ENCODE measurements at regions not wholly inside any gene's neighbourhood (a gene's known extent, or its start where the extent isn't known, plus 50 kb on each side); places are given as distances from the start of the nearest gene placed in this dataset.

DNA sequence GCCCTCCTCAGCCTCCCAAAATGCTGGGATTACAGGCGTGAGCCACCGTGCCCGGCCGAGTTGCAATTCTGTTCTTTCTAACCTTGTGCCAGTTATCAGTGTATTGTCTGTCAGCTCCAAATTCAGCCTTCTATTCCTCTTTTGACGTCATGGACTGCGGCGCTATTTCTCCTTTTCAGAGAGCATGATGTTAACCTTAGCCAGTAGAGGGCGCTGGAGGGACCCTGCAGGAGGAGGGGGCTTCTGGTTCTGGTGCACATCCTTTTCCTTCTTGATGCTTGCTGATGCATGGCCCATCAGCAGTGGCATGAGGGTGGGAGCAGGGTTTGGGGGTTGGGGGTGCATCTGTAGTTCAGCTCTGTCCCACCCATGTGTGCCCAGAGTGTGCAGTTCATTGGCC lies 179.3 kb upstream of the RMST start:
- WGBS, 2 donors: 85 to 90% methylated on average over 8 of the region's 8 CpGs
- DNase-seq (no peak), ATAC-seq (ENCODE audit: insufficient read depth, low FRiP score) (no peak)
- Histone ChIP-seq H3K27me3 (ENCODE audit: control insufficient read depth in 3 of 3, insufficient read depth in 3 of 3, low read length in 2 of 3) (no peaks in the 10 kb centered on the region), H3K27ac (ENCODE audit: low read depth in 1 of 2, low read length in 1 of 2) (no peak overlapping the region), H3K9ac (ENCODE audit: insufficient read depth in 1 of 2, low read length in 2 of 2) (no peak overlapping the region), H3K9me3 (ENCODE audit: control insufficient read depth in 4 of 4, insufficient read depth in 3 of 4, low read length in 3 of 4) (no peaks in the 10 kb centered on the region), H3K36me3 (ENCODE audit: control insufficient read depth in 4 of 4, insufficient read depth in 4 of 4, low read length in 4 of 4) (no peaks in the 10 kb centered on the region), H3K4me3 (no peak overlapping the region), H3K4me1 (ENCODE audit: control insufficient read depth in 5 of 5, insufficient read depth in 5 of 5, low read length in 5 of 5) (no peaks in the 10 kb centered on the region)
- TF ChIP-seq, protein P1, sequence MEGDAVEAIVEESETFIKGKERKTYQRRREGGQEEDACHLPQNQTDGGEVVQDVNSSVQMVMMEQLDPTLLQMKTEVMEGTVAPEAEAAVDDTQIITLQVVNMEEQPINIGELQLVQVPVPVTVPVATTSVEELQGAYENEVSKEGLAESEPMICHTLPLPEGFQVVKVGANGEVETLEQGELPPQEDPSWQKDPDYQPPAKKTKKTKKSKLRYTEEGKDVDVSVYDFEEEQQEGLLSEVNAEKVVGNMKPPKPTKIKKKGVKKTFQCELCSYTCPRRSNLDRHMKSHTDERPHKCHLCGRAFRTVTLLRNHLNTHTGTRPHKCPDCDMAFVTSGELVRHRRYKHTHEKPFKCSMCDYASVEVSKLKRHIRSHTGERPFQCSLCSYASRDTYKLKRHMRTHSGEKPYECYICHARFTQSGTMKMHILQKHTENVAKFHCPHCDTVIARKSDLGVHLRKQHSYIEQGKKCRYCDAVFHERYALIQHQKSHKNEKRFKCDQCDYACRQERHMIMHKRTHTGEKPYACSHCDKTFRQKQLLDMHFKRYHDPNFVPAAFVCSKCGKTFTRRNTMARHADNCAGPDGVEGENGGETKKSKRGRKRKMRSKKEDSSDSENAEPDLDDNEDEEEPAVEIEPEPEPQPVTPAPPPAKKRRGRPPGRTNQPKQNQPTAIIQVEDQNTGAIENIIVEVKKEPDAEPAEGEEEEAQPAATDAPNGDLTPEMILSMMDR (IDR thresholded peaks at IDR 0.05; ENCODE audit: control extremely low read depth, extremely low read depth): no peak

DNA sequence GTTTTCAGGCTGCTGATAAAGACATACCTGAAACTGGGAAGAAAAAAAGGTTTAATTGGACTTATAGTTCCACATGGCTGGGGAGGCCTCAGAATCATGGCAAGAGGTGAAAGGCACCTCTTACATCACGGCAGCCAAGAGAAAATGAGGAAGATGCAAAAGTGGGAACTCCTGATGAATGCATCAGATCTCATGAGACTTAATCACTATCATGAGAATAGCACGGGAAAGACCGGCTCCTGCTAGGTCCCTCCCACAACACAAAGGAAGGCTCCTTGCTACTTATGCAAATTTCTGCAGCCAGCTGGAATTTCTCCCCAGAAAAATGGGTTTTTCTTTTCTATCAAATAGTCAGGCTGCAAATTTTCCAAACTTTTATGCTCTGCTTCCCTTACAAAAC lies 174.1 kb upstream of the RMST start:
- TF ChIP-seq, protein P1 (IDR thresholded peaks at IDR 0.05; ENCODE audit: control extremely low read depth, extremely low read depth): no peak
- H3K4me3 ChIP-seq: no peak overlapping the region
- no peaks in the 10 kb centered on the region for H3K9me3 ChIP-seq (ENCODE audit: control insufficient read depth in 4 of 4, insufficient read depth in 3 of 4, low read length in 3 of 4)
- no peak overlapping the region for H3K27ac ChIP-seq (ENCODE audit: low read depth in 1 of 2, low read length in 1 of 2)
- WGBS, 2 donors: 71 to 75% methylated on average over 3 of the region's 3 CpGs
- H3K27me3 ChIP-seq (ENCODE audit: control insufficient read depth in 3 of 3, insufficient read depth in 3 of 3, low read length in 2 of 3): no peaks in the 10 kb centered on the region
- no peak for ATAC-seq (ENCODE audit: insufficient read depth, low FRiP score)
- no peaks in the 10 kb centered on the region for H3K36me3 ChIP-seq (ENCODE audit: control insufficient read depth in 4 of 4, insufficient read depth in 4 of 4, low read length in 4 of 4)
- DNase-seq: no peak
- H3K9ac ChIP-seq (ENCODE audit: insufficient read depth in 1 of 2, low read length in 2 of 2): no peak overlapping the region
- no peaks in the 10 kb centered on the region for H3K4me1 ChIP-seq (ENCODE audit: control insufficient read depth in 5 of 5, insufficient read depth in 5 of 5, low read length in 5 of 5)

DNA sequence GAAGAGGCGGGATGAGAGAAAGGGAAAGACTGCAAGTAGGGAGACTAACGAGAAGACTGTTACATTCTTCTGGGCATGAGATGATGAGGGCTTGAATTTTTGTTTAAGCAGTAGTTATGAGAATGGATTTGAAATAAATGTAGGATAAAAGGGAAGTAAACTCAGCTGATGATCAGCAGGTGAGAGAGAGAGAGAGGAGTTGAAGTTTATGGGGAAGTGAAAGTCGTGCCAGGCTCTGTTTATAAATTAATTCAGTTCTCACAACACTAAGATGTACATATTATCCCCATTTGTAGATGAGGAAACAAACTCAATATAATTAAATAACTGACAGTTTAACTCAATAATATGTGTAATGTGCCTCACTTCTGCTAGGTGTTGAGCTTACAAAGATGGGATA lies 170.0 kb upstream of the RMST start:
- Histone ChIP-seq H3K36me3 (ENCODE audit: control insufficient read depth in 4 of 4, insufficient read depth in 4 of 4, low read length in 4 of 4) (no peaks in the 10 kb centered on the region), H3K9ac (ENCODE audit: insufficient read depth in 1 of 2, low read length in 2 of 2) (no peak overlapping the region), H3K27ac (ENCODE audit: low read depth in 1 of 2, low read length in 1 of 2) (no peak overlapping the region), H3K27me3 (ENCODE audit: control insufficient read depth in 3 of 3, insufficient read depth in 3 of 3, low read length in 2 of 3) (no peaks in the 10 kb centered on the region), H3K4me1 (ENCODE audit: control insufficient read depth in 5 of 5, insufficient read depth in 5 of 5, low read length in 5 of 5) (no peaks in the 10 kb centered on the region), H3K9me3 (ENCODE audit: control insufficient read depth in 4 of 4, insufficient read depth in 3 of 4, low read length in 3 of 4) (peaks cover 0 to 9% (median under 1%) of the 10 kb centered on the region in 4 donors), H3K4me3 (no peak overlapping the region)
- no peak for DNase-seq
- 66 to 72% methylated on average over 3 of the region's 3 CpGs for WGBS, 2 donors
- TF ChIP-seq, protein P1 (IDR thresholded peaks at IDR 0.05; ENCODE audit: control extremely low read depth, extremely low read depth): no peak
- ATAC-seq (ENCODE audit: insufficient read depth, low FRiP score): no peak

DNA sequence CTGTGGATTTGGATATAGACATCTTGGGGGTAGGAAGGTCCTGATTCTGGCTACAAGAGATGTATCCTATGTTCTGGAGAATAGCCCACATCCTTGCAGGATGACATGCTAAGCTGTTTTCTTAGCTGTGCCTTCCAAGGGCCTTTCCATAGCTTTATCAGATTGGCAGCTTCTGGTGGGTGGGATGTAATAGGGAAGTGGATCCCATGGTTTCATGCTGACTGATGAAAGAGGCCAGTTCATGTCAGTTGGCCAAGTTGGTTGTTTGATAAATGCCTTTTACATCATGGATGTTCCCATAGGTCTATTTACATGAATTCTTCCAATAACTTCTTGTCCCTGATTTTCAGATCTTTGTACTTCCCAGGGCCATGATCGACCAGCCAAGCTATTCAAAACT lies 169.1 kb upstream of the RMST start:
- Histone ChIP-seq H3K9me3 (ENCODE audit: control insufficient read depth in 4 of 4, insufficient read depth in 3 of 4, low read length in 3 of 4) (peaks cover 0 to 9% (median under 1%) of the 10 kb centered on the region in 4 donors), H3K27me3 (ENCODE audit: control insufficient read depth in 3 of 3, insufficient read depth in 3 of 3, low read length in 2 of 3) (no peaks in the 10 kb centered on the region), H3K4me3 (no peak overlapping the region), H3K36me3 (ENCODE audit: control insufficient read depth in 4 of 4, insufficient read depth in 4 of 4, low read length in 4 of 4) (no peaks in the 10 kb centered on the region), H3K4me1 (ENCODE audit: control insufficient read depth in 5 of 5, insufficient read depth in 5 of 5, low read length in 5 of 5) (no peaks in the 10 kb centered on the region), H3K9ac (ENCODE audit: insufficient read depth in 1 of 2, low read length in 2 of 2) (no peak overlapping the region), H3K27ac (ENCODE audit: low read depth in 1 of 2, low read length in 1 of 2) (no peak overlapping the region)
- WGBS, 2 donors: 86 to 94% methylated on average over 1 of the region's 1 CpG
- DNase-seq (no peak), ATAC-seq (ENCODE audit: insufficient read depth, low FRiP score) (no peak)
- TF ChIP-seq, protein P1 (IDR thresholded peaks at IDR 0.05; ENCODE audit: control extremely low read depth, extremely low read depth): no peak

All from lung (tissue), 11 donors.